HCT116 (cell line): ENCODE measurements at regions not wholly inside any gene's neighbourhood (a gene's known extent, or its start where the extent isn't known, plus 50 kb on each side); places are given as distances from the start of the nearest gene placed in this dataset.

Source experiments
- ATAC-seq: fragments of 200-7000 bp; cut with Tn5 transposase; 2 replicates; pipeline ENCODE4 v1.9.1; 2020; ENCODE audit warnings: mild to moderate bottlenecking, moderate library complexity
- BruUV-seq: library from RNA; stranded (reverse); fragments of 400-500 nt; replicated peaks from 2 replicates; lab custom pipeline; 2021; lab: Mats Ljungman, UMichigan
- CTCF ChIA-PET: fragments of 300-600 bp; sonication (Branson Sonifier 250); formaldehyde crosslinking; loops from one replicate; lab custom pipeline; 2021; ENCODE audit warnings: antibody characterized with exemption; lab: Charles Lee
- POLR2A ChIA-PET: fragments of 300-600, 350-600 bp; sonication (Branson Sonifier 250); formaldehyde crosslinking; loops from one replicate; lab custom pipeline; 2021; ENCODE audit warnings: antibody characterized with exemption; lab: Charles Lee
- RAD21 ChIA-PET, 2 experiments: fragments of 300-600 bp; sonication (Branson Sonifier 250); formaldehyde crosslinking; loops; one replicate each; lab custom pipeline; 2023; ENCODE audit warnings: low total read pairs in 2 of 2; ENCODE audit not compliant: uncharacterized antibody in 2 of 2, unreplicated experiment in 2 of 2, low non-redundant PET in 1 of 2; lab: Charles Lee
- DNase-seq: peaks from one replicate; pipeline ENCODE4 v3.0.0-alpha.2; 2010; ENCODE audit warnings: low read depth, low spot score
- H2AFZ ChIP-seq: fragments of 200-600 bp; shearing (Covaris generic), sonication (generic); 2 replicates; pipeline ENCODE4 v1.6.1; 2017; ENCODE audit warnings: low read depth, mixed run types, mixed read lengths, antibody characterized with exemption, low read length; ENCODE audit not compliant: poor library complexity, severe bottlenecking
- H3K27ac ChIP-seq: 2 replicates; pipeline ENCODE4 v1.5.1; 2012; ENCODE audit warnings: low read depth, low read length
- H3K27me3 ChIP-seq: fragments of 200-600 bp; sonication (generic); 2 replicates; pipeline ENCODE4 v1.6.1; 2016; ENCODE audit warnings: mixed run types, low read length, mixed read lengths; ENCODE audit not compliant: insufficient read depth
- H3K36me3 ChIP-seq, 2 experiments: fragments of 200-500 bp in 1 of 2; fragments of 200-600 bp in 1 of 2; sonication (Bioruptor generic) in 1 of 2; sonication (generic) in 1 of 2; 2 replicates each; pipeline versions ENCODE4 v1.5.1 to v1.6.1; 2014 to 2016; ENCODE audit warnings: low read length in 2 of 2, inconsistent platforms in 1 of 2, mixed read lengths in 1 of 2, mixed run types in 1 of 2; ENCODE audit not compliant: insufficient read depth in 2 of 2, control insufficient read depth in 1 of 2
- H3K4me1 ChIP-seq, 2 experiments: fragments of 200-600 bp in 1 of 2; sonication (generic) in 1 of 2; 2 replicates each; pipeline versions ENCODE4 v1.5.1 to v1.6.1; 2012 to 2017; ENCODE audit warnings: low read length in 2 of 2, inconsistent platforms in 1 of 2, mild to moderate bottlenecking in 1 of 2, mixed read lengths in 1 of 2, mixed run types in 1 of 2, moderate library complexity in 1 of 2; ENCODE audit not compliant: insufficient read depth in 2 of 2, control insufficient read depth in 1 of 2
- H3K4me2 ChIP-seq: fragments of 200-600 bp; sonication (generic); 2 replicates; pipeline ENCODE4 v1.6.1; 2017; ENCODE audit warnings: mixed run types, low read length, mixed read lengths
- H3K4me3 ChIP-seq, 2 experiments: fragments of 200-600 bp in 1 of 2; sonication (generic) in 1 of 2; replicated peaks in 1 of 2; 2 replicates each; pipeline ENCODE4 v1.5.1; 2011 to 2016; ENCODE audit warnings: low read length in 2 of 2, control low read depth in 1 of 2, low read depth in 1 of 2, mild to moderate bottlenecking in 1 of 2, mixed read lengths in 1 of 2, mixed run types in 1 of 2
- H3K79me2 ChIP-seq: fragments of 200-600 bp; sonication (generic); 2 replicates; pipeline ENCODE4 v1.6.1; 2017; ENCODE audit warnings: mild to moderate bottlenecking, mixed run types, low read length, moderate library complexity, mixed read lengths; ENCODE audit not compliant: insufficient read depth
- H3K9ac ChIP-seq: fragments of 200-600 bp; sonication (generic); 2 replicates; pipeline ENCODE4 v1.6.1; 2016; ENCODE audit warnings: low read length, mixed read lengths
- H3K9me2 ChIP-seq: fragments of 200-600 bp; sonication (generic), shearing (Covaris generic); 2 replicates; pipeline ENCODE4 v1.6.1; 2017; ENCODE audit warnings: mixed run types, mild to moderate bottlenecking, moderate library complexity; ENCODE audit not compliant: insufficient read depth
- H3K9me3 ChIP-seq, 2 experiments: fragments of 200-500 bp in 1 of 2; fragments of 200-600 bp in 1 of 2; sonication (Bioruptor generic) in 1 of 2; sonication (generic) in 1 of 2; 2 replicates each; pipeline ENCODE4 v1.6.1; 2014 to 2017; ENCODE audit warnings: low read length in 2 of 2, mixed read lengths in 2 of 2, inconsistent platforms in 1 of 2, low read depth in 1 of 2, mild to moderate bottlenecking in 1 of 2, mixed run types in 1 of 2, moderate library complexity in 1 of 2; ENCODE audit not compliant: control insufficient read depth in 1 of 2, insufficient read depth in 1 of 2
- H4K20me1 ChIP-seq: fragments of 200-600 bp; sonication (generic), shearing (Covaris generic); 2 replicates; pipeline ENCODE4 v1.6.1; 2017; ENCODE audit warnings: mixed run types, mild to moderate bottlenecking, moderate library complexity; ENCODE audit not compliant: insufficient read depth
- CBX3 ChIP-seq: IDR thresholded peaks from 2 replicates; pipeline ENCODE4 v1.6.1; 2012; ENCODE audit warnings: low read depth
- ELF1 ChIP-seq: IDR thresholded peaks from 2 replicates; pipeline ENCODE4 v1.6.1; 2012; ENCODE audit warnings: low read depth, borderline replicate concordance
- FOSL1 ChIP-seq: IDR thresholded peaks from 2 replicates; pipeline ENCODE4 v1.6.1; 2012; ENCODE audit warnings: low read depth
- JUND ChIP-seq: IDR thresholded peaks from 2 replicates; pipeline ENCODE4 v1.6.1; 2012
- MAX ChIP-seq: IDR thresholded peaks from 2 replicates; pipeline ENCODE4 v1.6.1; 2012
- POLR2A ChIP-seq: IDR thresholded peaks from 2 replicates; pipeline ENCODE4 v1.7.0; 2011; ENCODE audit warnings: borderline replicate concordance; ENCODE audit not compliant: insufficient read depth, insufficient read length; ENCODE audit errors: extremely low read depth
- POLR2AphosphoS5 ChIP-seq: IDR thresholded peaks from 2 replicates; pipeline ENCODE4 v1.6.1; 2011; ENCODE audit warnings: mild to moderate bottlenecking, low read depth, low read length, moderate library complexity
- RAD21 ChIP-seq: IDR thresholded peaks from 2 replicates; pipeline ENCODE4 v1.6.1; 2012; ENCODE audit warnings: low read depth, mild to moderate bottlenecking
- SP1 ChIP-seq: IDR thresholded peaks from 2 replicates; pipeline ENCODE4 v1.6.1; 2012; ENCODE audit warnings: low read depth
- intact Hi-C: fragments of 100-400 bp; cut with micrococcal nuclease; formaldehyde crosslinking; loops from 2 replicates; pipeline ENCODE4 v1.10.0; 2022

GRCh38 chr4:114077610-114078009, 98.2 kb upstream of the ARSJ start:
- intact Hi-C loops, result no loop called here
- Histone ChIP-seq H3K4me3 (no peak overlapping the region), H3K4me2 (peak overlapping the region; percentile 42), H3K4me1 (peaks cover 0 to 10% of the 10 kb centered on the region in 2 experiments; a peak in 2 of 4 replicates), H3K27me3 (no peaks in the 10 kb centered on the region), H3K9ac (no peak overlapping the region), H3K9me2 (no peaks in the 10 kb centered on the region; the same call in 1 of the 2 replicates), H3K9me3 (no peaks in the 10 kb centered on the region; a peak in 1 of 4 replicates), H3K36me3 (no peaks in the 10 kb centered on the region), H3K79me2 (no peaks in the 10 kb centered on the region), H3K27ac (no peak overlapping the region), H2AFZ (peak overlapping the region; percentile 24), H4K20me1 (no peaks in the 10 kb centered on the region)
- CTCF ChIA-PET, result no interaction called here
- TF ChIP-seq FOSL1 (peak; percentile 73), CBX3 (peak; percentile 65; the same call in 1 of the 2 replicates), JUND (peak; percentile 74), POLR2AphosphoS5 (peak; percentile 22; the same call in 1 of the 2 replicates), SP1 (peak; percentile 49; the same call in 1 of the 2 replicates), RAD21 (no peak)
- BruUV-seq, result no TSS peak
- RAD21 ChIA-PET, result no interaction called here
- POLR2A ChIA-PET, result no interaction called here
- ATAC-seq (peak; percentile 52), DNase-seq (peak; percentile 26)

- Histone ChIP-seq H3K4me2 (no peak overlapping the region), H3K9me2 (no peaks in the 10 kb centered on the region; the same call in 1 of the 2 replicates), H3K27ac (no peak overlapping the region), H4K20me1 (no peaks in the 10 kb centered on the region), H3K36me3 (no peaks in the 10 kb centered on the region), H3K79me2 (no peaks in the 10 kb centered on the region), H3K9ac (no peak overlapping the region), H3K27me3 (no peaks in the 10 kb centered on the region), H3K4me1 (peaks cover 0 to 10% of the 10 kb centered on the region in 2 experiments; a peak in 2 of 4 replicates), H3K4me3 (no peak overlapping the region), H2AFZ (peak overlapping the region; percentile 24), H3K9me3 (no peaks in the 10 kb centered on the region; a peak in 1 of 4 replicates)
- TF ChIP-seq POLR2A (no peak), MAX (no peak), ELF1 (no peak)
- no TSS peak for BruUV-seq
- no peak for DNase-seq
- ChIA-PET CTCF (no interaction called here), RAD21 (no interaction called here), POLR2A (no interaction called here)
- intact Hi-C loops, result no loop called here
- no peak for ATAC-seq
Measured at GRCh38 chr4:114078636-114079035, 99.2 kb upstream of the ARSJ start.
